Medulla oblongata (tissue), 1 donor: ENCODE measurements at regions not wholly inside any gene's neighbourhood (a gene's known extent, or its start where the extent isn't known, plus 50 kb on each side); places are given as distances from the start of the nearest gene placed in this dataset.
A peak's percentile ranks its signal among the peaks of the same experiment; 100 is the strongest.

Experiments used
- DNase-seq: peaks from one replicate; pipeline ENCODE4 v3.0.0-alpha.2; 2015; ENCODE audit errors: extremely low spot score

- DNase-seq: no peak
Observed at GRCh38 chr4:30783751-30784150, 63.6 kb downstream of the PCDH7 start.

DNA sequence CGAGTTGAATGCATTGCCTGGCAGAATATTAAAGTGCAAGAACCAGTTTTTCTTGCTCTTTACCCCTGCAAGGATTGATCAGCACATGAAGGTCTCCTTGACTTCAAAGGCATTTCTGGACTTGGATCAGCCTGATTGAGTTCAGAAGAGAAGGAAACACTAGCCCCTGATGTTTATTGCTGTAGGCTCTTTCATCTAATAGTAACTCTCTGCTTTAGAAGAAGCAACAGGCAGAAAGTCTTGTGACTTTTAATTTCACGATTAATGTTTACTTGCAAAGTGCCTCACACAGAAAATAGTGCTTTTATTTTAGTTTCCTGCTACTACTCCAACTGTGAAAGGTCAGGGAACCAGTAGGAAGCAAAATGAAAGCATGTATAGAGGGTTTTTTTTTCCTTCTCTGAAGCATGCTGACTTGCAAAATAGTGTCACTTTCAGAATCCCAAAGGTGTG lies 69.1 kb downstream of the PCDH7 start:
- no peak for DNase-seq

GRCh38 chr4:30790123-30790522 lies 70.0 kb downstream of the PCDH7 start:
- no peak for DNase-seq

DNA sequence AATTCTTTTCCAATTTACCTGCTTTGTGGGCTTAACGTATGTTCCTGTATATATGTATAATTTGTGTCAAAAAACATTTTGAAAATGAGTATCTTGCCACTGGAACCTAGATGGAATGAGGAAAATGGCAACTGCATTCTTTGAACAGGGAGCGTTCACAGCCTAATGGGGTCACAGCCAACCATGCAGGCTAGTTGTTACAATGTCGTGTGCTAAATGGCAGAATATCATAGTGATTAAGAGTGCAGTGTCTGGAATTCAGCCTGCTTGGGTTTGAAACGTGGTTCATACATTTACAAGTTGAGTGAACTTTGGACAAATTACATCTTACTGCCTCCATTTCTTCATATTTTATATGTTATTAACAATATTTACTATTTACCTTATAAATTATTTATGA lies 70.8 kb downstream of the PCDH7 start:
- no peak for DNase-seq

GRCh38 chr4:30792601-30793000 lies 72.4 kb downstream of the PCDH7 start:
- DNase-seq: no peak

GRCh38 chr4:30801876-30802275 lies 81.7 kb downstream of the PCDH7 start:
- DNase-seq: no peak

- DNase-seq: no peak
Observed at GRCh38 chr4:30802622-30803323, 82.6 kb downstream of the PCDH7 start.

- DNase-seq: peak; percentile 39
Observed at GRCh38 chr4:30808276-30808675, 88.1 kb downstream of the PCDH7 start.

GRCh38 chr4:30811296-30811695 lies 91.1 kb downstream of the PCDH7 start:
- no peak for DNase-seq

DNA sequence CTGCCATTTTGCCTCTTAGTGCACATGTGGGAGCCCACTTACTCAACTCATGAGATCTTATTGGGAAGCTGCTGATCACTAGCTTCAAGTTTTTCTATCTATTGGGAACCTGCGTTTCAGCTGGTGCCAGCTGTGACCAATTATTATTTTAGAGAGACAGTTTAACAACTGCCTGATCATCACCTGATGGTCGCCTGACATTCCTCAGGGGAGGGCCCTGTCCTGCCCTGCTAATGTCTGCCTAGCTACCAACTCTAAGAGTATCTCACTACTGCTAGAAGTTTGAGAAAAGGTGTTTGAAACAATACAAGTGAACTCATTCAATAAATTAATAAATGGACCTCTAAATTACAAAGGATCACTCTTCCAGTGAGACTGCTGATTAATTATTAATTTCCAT lies 95.5 kb downstream of the PCDH7 start:
- DNase-seq: no peak

DNA sequence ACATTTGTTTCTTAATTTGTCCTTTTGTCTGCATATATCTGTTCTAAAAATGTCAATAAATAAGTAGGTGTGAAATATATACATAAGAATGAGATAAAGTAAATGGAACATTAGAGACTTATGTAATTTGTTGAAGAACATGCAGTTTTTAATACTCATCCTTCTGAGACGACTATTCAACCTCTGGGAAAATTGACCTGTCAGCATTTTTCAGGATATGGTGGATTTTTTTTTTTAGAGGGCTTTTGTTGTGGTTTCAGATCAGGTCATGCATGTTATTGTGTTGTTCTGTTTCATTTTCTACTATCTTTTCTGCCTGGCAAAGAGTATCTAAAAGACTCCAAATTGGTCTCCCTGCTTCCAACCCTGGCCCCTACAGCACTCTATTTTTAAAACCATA lies 97.3 kb downstream of the PCDH7 start:
- DNase-seq: no peak

DNA sequence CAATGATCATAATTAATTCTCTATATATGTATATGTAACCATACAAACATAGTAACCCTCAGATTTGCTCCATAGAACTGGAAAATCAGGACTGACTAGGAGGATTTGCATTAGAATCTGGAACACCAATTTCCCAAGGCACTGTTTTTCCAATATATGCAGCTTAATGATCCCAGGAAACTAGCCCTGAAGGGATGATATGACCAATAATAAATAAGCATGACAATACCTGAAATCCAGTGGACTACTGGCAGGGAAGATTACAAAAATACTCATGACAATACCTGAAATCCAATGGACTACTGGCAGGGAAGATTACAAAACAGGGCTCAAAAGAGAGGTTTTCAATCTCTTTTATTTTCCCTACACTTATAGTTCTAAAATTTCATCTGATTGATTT lies 98.4 kb downstream of the PCDH7 start:
- DNase-seq: no peak

- no peak for DNase-seq
Observed at GRCh38 chr4:30821275-30821674, 101.1 kb downstream of the PCDH7 start.

GRCh38 chr4:30821859-30822612 lies 101.9 kb downstream of the PCDH7 start:
- DNase-seq: no peak

DNA sequence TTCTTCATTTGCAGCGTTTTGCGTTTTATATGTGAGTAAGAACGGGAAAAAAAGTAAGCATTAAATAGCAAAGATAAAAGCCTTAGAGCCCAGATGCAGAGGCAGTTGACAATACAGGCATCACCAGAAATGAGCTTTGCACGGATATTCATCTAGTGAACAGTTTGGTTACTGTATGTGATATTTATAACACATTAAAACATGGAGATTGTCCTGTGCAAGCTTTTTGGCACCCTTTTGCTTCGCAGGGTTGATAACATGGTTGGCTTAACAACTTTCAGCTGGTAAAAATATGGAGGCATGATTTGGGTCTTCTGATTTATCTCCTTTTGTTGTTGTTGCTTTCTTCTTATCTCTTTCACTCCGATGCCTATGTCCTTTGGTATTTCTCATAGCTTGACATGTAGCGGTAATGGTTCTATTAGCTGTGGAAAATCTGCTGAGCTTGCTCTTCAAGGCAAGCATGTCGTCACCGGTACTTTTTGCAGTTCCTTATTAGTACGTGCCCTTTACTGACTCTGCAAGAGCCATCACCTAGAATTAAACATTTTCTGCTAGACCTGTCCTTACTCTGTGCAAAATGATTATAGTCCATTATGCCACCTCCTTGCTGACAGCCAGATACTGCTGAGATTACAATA lies 102.9 kb downstream of the PCDH7 start:
- no peak for DNase-seq

DNA sequence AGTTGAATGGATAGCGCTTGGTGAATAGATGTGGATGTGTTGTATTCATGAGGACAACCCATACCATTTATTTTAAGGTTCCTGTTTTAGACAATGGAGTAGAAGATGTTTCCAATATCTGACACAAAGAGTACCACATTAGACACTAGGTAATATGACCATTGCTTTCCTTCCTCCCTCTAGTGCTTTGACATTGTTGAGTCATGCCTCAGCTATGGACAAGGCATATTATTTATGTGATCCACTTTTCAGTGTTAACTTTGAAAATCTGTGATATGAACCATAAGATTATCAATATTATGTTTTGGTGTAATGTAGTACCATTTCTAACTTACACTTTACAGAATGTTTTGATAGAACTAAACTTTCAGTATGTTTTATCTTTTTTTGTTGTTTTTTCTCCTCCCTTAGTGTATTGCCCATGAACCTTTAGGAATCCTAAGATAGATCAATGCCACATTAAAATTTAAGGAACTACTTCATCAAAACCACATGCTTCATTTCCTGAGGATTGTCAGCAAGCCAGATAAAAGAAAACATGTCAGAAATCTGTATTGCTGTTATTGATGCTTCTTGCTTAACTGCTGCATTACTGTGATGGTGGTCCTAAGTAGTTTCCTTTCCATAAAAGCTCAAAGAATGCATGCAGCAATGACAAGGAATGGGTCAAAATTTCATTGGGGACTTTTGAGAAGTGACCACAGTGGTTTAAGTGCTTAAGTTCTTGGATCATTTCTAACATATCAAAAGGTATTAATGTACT lies 105.0 kb downstream of the PCDH7 start:
- no peak for DNase-seq

DNA sequence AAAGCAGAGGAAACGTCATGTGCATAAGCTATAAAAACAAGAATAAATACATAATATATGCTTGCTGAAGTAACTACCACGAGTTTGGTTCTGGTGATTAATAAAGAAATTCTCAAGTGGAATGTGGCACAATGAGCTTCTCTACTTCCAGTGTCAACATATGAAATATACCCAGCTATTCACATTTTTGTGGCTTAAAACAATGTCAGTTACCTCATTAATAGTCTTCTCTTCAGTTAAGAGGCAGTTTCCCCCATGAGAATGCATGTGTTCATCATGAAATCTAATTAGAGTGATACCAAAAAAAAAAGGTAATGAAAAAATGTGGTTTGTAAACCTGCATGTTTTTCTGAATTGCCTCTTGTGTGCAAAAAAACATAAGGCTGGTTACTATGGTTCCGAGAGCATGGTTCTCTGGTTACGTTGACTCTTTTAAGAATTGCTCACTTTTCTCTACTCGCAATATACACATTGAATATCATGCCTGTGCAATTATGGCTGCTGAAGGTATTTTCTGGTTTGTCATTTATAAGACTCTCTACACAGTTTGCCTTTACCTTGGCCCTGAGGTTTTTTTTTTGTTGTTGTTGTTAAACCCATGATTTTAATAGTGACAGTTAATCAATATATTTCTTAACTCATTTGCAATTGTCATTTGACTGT lies 108.2 kb downstream of the PCDH7 start:
- DNase-seq: no peak

DNA sequence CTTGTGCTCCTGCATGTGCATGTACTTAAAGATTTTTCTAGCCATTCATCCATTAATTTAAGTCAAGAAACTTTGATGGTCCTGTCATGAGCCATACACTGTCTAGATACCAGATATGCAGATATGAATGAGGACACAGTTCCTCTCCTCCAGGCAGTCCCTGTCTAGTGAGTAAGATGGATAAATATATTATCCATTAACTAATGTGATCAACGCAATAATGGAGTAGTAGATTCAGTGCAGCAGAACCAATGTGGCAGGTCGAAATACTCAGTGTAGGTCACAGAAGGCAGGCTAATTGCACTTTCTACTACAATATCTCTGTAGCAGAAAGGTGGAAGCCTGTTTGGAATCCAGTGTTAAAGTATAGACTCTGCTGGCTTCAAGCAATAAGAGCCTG lies 112.5 kb downstream of the PCDH7 start:
- DNase-seq: no peak

GRCh38 chr4:30833206-30833605 lies 113.0 kb downstream of the PCDH7 start:
- no peak for DNase-seq

DNA sequence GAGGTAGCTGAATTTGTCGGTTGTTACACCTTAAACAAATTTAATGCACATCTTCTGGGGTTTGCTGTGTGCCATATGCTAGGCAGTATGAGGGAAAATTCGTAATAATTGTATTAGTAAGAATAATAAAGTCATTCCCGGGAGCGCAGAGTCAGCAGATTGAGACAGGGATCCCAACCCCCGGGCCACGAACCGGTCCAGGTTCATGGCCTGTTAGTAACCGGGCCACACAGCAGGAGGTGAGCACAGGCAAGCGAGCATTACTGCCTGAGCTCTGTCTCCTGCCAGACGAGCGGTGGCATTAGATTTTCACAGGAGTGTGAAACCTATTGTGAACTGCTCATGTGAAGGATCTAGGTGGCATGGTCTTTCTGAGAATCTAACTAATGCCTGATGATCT lies 114.9 kb downstream of the PCDH7 start:
- no peak for DNase-seq

DNA sequence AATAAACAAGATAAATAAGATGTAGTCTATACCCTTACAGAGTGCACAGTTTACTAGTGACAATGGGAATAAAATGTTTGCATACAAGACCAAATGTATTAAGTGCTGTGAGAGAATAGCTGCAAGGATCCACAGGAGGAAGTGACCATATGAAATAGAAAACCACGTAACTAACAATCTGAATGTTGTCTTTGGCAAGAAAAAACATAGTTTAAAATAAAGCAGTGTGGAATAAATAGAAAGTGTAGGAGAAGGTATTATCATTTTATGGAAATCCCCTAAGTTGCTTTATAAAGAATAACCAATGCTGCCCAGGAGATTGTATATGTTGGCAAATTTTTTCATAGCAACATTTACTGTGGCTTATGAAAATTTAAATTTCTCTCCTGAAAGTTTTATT lies 116.1 kb downstream of the PCDH7 start:
- DNase-seq: no peak

DNA sequence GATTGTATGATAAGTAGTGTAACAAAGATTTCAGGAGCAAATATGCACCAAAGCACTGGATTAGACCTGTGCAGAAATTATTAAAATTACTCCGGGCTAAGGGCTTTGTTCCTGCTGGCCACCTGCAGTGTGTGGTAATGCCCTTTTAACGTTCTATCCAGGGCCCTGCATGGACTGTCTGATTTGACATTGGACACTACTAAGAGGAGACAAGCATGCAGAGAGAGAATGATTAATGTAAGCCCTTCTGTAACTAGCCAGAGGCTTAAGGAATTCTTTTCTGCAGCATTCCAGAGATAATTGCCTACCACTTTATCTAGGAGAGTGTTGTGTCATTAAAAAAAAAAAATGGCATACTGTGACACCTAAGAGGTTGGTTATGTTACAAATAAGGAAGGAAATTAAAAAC lies 117.0 kb downstream of the PCDH7 start:
- no peak for DNase-seq
